ENCODE measurements at regions not wholly inside any gene's neighbourhood (a gene's known extent, or its start where the extent isn't known, plus 50 kb on each side); places are given as distances from the start of the nearest gene placed in this dataset.

GRCh38 chr1:102365071-102365470, 368.3 kb upstream of the OLFM3 start:
- no peak for DNase-seq (ENCODE audit: insufficient read length)
- FAIRE-seq: no peak
- TF ChIP-seq TAF1 (IDR thresholded peaks at IDR 0.05; ENCODE audit: borderline replicate concordance, low read depth, low read length) (no peak), POLR2AphosphoS5 (IDR thresholded peaks at IDR 0.05; ENCODE audit: low read depth, low read length) (no peak), POLR2A (IDR thresholded peaks at IDR 0.05; ENCODE audit: low read depth, low read length) (no peak)

DNA sequence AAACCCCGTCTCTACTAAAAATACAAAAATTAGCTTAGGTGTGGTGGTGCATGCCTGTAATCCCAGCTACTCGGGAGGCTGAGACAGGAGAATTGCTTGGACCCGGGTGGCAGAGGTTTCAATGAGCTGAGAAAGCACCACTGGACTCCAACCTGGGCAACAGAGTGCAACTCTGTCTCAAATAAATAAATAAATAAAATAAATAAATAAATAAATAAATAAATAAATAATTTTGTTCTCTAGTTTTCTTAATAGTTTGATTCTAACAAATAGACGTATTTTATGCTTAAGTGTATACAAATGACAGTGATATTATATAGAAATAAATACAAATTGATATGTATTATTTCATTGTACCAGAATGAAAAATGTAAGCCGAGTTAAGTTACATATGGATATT, 339.9 kb upstream of the OLFM3 start:
- FAIRE-seq: no peak
- DNase-seq (ENCODE audit: insufficient read length): no peak
- TF ChIP-seq TAF1 (IDR thresholded peaks at IDR 0.05; ENCODE audit: borderline replicate concordance, low read depth, low read length): no peak

DNA sequence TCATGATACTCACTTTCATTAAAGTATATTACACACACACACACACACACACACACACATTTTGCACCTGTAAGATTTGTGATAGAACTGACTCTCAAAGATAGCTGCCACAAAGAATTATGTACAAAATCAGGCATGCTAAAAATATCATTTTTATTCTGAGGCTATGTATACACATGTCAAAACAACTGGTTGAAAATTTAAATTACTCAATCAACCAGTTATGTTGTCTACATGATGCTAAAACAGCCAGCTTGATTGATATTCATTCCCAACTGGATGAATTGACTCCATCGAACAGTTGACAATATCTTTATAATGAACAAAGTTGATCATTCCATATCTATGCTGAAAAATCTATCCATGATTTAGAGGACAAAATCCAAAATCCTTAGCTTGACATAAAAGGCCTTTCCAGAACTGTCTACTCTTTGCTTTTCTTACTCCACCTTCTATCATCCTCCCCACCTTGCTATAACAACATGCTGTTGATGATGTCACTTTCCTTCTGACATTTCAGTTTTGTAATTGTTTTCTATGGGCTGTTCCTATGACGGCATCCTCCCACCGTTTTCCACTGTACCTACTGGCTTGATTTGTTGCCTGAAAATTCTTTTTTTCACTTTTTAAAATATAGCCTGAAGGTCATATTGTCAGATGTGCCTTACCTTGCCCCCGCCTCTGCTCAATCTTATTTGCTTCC, 321.5 kb upstream of the OLFM3 start:
- DNase-seq (ENCODE audit: insufficient read length) (no peak), FAIRE-seq (no peak)
- no peak for TF ChIP-seq POLR2A (IDR thresholded peaks at IDR 0.05; ENCODE audit: low read depth, low read length)
- no peak for TF ChIP-seq POLR2AphosphoS5 (IDR thresholded peaks at IDR 0.05; ENCODE audit: low read depth, low read length)
- no peak for TF ChIP-seq TAF1 (IDR thresholded peaks at IDR 0.05; ENCODE audit: borderline replicate concordance, low read depth, low read length)

DNA sequence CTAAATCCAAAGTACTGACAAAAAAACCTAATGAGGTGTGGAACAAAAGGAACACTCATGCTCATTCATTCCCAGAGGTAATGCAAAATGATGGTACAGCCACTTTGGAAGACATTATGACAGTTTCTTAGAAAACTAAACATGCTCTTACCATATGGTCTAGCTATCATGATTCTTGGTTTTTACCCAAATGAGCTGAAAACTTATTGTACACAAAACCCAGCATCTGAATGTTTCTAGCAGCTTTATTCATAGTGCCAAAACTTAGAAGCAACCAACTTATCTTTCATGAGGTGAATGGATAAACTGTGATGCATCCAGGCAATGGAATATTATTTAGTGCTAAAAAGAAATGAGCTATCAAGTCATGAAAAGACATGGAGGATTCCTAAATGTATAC, 318.4 kb upstream of the OLFM3 start:
- no peak for FAIRE-seq
- TF ChIP-seq POLR2AphosphoS5 (IDR thresholded peaks at IDR 0.05; ENCODE audit: low read depth, low read length) (no peak), POLR2A (IDR thresholded peaks at IDR 0.05; ENCODE audit: low read depth, low read length) (no peak), TAF1 (IDR thresholded peaks at IDR 0.05; ENCODE audit: borderline replicate concordance, low read depth, low read length) (no peak)
- DNase-seq (ENCODE audit: insufficient read length): no peak

GRCh38 chr1:102296116-102296515, 299.4 kb upstream of the OLFM3 start:
- TF ChIP-seq POLR2AphosphoS5 (IDR thresholded peaks at IDR 0.05; ENCODE audit: low read depth, low read length) (no peak), POLR2A (IDR thresholded peaks at IDR 0.05; ENCODE audit: low read depth, low read length) (no peak), TAF1 (IDR thresholded peaks at IDR 0.05; ENCODE audit: borderline replicate concordance, low read depth, low read length) (no peak)
- DNase-seq (ENCODE audit: insufficient read length): no peak
- FAIRE-seq: no peak

- no peak for FAIRE-seq
- no peak for DNase-seq (ENCODE audit: insufficient read length)
- no peak for TF ChIP-seq TAF1 (IDR thresholded peaks at IDR 0.05; ENCODE audit: borderline replicate concordance, low read depth, low read length)
- TF ChIP-seq POLR2A (IDR thresholded peaks at IDR 0.05; ENCODE audit: low read depth, low read length): no peak
- no peak for TF ChIP-seq POLR2AphosphoS5 (IDR thresholded peaks at IDR 0.05; ENCODE audit: low read depth, low read length)
Observed at GRCh38 chr1:102282955-102283354, 286.2 kb upstream of the OLFM3 start.

- DNase-seq (ENCODE audit: insufficient read length) (no peak), FAIRE-seq (no peak)
- TF ChIP-seq TAF1 (IDR thresholded peaks at IDR 0.05; ENCODE audit: borderline replicate concordance, low read depth, low read length) (no peak), POLR2A (IDR thresholded peaks at IDR 0.05; ENCODE audit: low read depth, low read length) (no peak), POLR2AphosphoS5 (IDR thresholded peaks at IDR 0.05; ENCODE audit: low read depth, low read length) (no peak)
Observed at GRCh38 chr1:102262994-102263393, 266.3 kb upstream of the OLFM3 start.

DNA sequence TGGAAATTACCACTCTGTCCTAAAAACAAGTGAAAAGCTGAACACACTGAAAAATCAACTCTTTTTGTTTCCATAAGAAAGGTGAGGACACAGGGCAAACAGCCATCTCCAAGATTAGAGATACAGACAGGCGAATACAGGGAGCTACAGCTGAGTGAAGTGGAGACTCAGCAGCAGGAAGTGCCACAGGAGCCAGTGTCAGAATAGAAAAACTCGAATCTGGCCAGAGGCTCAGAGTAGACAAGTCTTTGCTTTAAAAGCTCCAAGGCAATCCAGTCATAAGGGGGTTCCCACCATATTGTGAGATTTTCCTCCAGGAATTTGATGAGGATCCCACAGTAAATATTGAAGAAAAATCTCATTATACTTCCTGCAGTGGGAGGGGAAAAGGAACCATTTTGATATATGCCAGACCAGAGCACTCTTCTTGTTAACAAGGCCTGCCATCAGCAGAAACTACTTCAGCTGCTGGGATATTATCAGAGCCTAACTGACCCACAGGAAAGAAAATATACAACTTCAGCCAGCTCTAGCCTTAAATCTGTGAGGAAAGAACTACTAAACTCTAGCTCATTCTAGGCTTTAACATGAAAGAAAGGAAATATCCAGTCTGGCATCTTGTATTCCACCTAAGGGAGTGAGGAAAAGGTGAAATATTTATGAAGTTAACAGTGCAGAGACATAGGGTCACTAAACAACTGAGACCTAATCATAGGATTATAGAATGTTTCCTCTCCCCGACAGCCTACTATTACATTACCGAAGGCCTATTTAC, 256.2 kb upstream of the OLFM3 start:
- no peak for TF ChIP-seq POLR2AphosphoS5 (IDR thresholded peaks at IDR 0.05; ENCODE audit: low read depth, low read length)
- TF ChIP-seq POLR2A (IDR thresholded peaks at IDR 0.05; ENCODE audit: low read depth, low read length): no peak
- no peak for TF ChIP-seq TAF1 (IDR thresholded peaks at IDR 0.05; ENCODE audit: borderline replicate concordance, low read depth, low read length)
- no peak for FAIRE-seq
- DNase-seq (ENCODE audit: insufficient read length): no peak

DNA sequence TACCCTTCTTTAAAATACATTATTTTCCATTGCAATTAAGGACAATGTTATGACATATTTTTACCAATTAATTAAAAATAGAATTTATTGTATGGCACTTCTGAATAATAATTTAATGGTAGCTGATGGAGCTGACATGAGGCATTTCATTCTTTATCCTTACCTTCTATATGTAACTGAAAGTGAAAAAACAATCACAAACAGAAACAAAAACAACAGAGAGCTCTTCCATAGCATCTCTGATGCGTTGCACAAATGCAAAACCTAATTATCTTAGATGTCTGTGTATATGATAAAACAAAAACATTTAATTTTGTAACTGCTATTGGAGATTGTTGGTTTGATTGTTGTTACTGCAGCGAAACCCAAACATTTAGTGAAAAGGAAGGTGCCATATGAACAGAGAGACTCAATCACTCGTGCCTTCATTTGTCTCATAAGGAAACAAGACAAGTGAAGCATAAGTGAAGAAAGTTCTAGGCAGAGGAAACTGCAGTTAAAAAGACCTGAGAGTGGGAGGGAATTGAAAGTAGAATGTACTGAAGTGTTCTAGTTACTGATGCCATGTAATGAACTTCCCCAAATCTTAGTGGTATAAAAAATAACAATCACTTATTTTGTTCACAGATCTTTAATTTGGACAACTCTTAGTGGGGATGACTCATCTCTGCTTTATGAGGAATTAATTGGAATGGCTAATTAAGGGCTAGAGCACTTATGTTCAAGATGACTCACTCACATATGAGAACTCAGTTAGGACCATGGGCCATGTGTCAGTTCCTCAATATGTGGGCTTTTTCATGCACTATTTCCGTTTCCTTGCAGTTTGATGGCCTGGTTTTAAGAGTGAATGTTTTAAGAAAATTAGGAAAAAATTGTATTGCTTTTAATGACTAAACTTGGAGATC, 245.0 kb upstream of the OLFM3 start:
- peak; percentile 30 for FAIRE-seq
- no peak for DNase-seq (ENCODE audit: insufficient read length)
- TF ChIP-seq POLR2AphosphoS5 (IDR thresholded peaks at IDR 0.05; ENCODE audit: low read depth, low read length) (no peak), POLR2A (IDR thresholded peaks at IDR 0.05; ENCODE audit: low read depth, low read length) (no peak)

GRCh38 chr1:102239247-102239646, 242.5 kb upstream of the OLFM3 start:
- TF ChIP-seq POLR2AphosphoS5 (IDR thresholded peaks at IDR 0.05; ENCODE audit: low read depth, low read length): no peak
- TF ChIP-seq TAF1 (IDR thresholded peaks at IDR 0.05; ENCODE audit: borderline replicate concordance, low read depth, low read length): no peak
- no peak for TF ChIP-seq POLR2A (IDR thresholded peaks at IDR 0.05; ENCODE audit: low read depth, low read length)
- no peak for FAIRE-seq
- no peak for DNase-seq (ENCODE audit: insufficient read length)

GRCh38 chr1:102234753-102235359, 238.1 kb upstream of the OLFM3 start:
- TF ChIP-seq TAF1 (IDR thresholded peaks at IDR 0.05; ENCODE audit: borderline replicate concordance, low read depth, low read length): no peak
- DNase-seq (ENCODE audit: insufficient read length) (no peak), FAIRE-seq (no peak)
